ENCODE measurements at regions not wholly inside any gene's neighbourhood (a gene's known extent, or its start where the extent isn't known, plus 50 kb on each side); places are given as distances from the start of the nearest gene placed in this dataset.

DNA sequence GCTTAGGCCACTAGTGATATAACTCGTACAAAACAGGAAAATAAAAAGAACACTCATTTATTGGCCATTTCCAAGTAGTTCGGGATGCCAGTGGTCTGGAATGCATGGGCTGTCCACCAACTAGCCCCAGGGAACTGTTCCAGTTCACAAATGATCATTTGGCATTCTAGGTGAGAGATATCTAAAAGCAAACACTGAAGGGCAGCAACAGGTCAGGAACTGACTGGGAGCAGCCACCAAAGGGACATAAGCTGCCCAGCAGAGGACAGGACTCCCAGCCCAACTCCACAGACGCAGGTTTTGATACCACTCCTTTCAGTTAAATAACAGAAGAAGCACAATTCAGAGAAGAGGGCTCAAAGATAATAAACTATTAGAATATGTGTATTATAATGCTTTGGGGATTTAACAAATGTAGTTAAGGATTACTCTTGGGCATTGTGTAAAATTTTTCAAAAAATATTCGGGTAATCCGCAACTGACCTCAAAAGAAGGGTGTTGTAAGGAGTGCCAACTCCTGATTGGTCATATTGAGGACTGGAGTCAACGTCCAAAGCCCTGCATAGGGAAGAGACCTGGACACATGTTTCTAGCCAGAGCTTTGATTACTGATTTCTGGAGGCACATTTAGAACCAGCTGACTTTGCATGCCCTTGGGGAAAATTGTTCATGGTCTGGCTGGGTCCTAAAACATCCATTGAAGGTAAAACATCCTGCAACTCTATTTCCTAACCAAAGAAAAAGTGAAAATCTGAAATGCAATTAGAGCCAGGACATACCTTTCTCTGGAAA lies 320.0 kb downstream of the DNAH5 start:
- no peak for ATAC-seq
- TF ChIP-seq ZC3H10 (CRISPR knock-in tag; IDR thresholded peaks at IDR 0.05): no peak
- no peak for TF ChIP-seq ZNF8 (CRISPR knock-in tag; IDR thresholded peaks at IDR 0.05)
- TF ChIP-seq, protein P1, sequence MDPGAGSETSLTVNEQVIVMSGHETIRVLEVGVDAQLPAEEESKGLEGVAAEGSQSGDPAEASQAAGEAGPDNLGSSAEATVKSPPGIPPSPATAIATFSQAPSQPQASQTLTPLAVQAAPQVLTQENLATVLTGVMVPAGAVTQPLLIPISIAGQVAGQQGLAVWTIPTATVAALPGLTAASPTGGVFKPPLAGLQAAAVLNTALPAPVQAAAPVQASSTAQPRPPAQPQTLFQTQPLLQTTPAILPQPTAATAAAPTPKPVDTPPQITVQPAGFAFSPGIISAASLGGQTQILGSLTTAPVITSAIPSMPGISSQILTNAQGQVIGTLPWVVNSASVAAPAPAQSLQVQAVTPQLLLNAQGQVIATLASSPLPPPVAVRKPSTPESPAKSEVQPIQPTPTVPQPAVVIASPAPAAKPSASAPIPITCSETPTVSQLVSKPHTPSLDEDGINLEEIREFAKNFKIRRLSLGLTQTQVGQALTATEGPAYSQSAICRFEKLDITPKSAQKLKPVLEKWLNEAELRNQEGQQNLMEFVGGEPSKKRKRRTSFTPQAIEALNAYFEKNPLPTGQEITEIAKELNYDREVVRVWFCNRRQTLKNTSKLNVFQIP (CRISPR knock-in tag; IDR thresholded peaks at IDR 0.05; ENCODE audit: borderline replicate concordance, low read depth): no peak
- TF ChIP-seq ISL1 (CRISPR knock-in tag; IDR thresholded peaks at IDR 0.05): no peak

DNA sequence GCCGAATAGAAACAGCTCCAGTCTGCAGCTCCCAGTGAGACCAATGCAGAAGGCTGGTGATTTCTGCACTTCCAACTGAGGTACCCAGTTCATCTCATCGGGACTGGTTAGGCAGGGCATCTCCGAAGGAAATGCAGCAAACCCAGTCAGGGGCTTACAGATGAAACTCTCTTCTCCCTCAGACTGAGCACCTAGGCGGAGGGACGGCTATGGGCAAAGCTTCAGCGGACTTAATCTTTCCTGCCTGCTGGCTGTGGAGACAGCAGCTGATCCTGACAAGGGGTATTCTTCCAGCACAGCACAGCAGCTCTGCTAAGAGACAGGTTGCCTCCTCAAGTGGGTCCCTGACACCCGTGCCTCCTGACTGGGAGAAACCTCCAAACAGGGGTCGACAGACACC lies 330.9 kb downstream of the DNAH5 start:
- no peak for ATAC-seq
- TF ChIP-seq BACH2 (CRISPR knock-in tag; IDR thresholded peaks at IDR 0.05; ENCODE audit: borderline replicate concordance) (no peak), ZNF70 (CRISPR knock-in tag; IDR thresholded peaks at IDR 0.05) (no peak), ZNF565 (CRISPR knock-in tag; conservative IDR thresholded peaks at IDR 0.05; ENCODE audit: low read depth) (no peak), OSR1 (CRISPR knock-in tag; IDR thresholded peaks at IDR 0.05) (no peak), PPARA (CRISPR knock-in tag; IDR thresholded peaks at IDR 0.05; ENCODE audit: borderline replicate concordance) (no peak), TOX (CRISPR knock-in tag; IDR thresholded peaks at IDR 0.05; ENCODE audit: borderline replicate concordance) (no peak), TCF4 (CRISPR knock-in tag; IDR thresholded peaks at IDR 0.05; ENCODE audit: borderline replicate concordance) (no peak)
- TF ChIP-seq, protein P2, sequence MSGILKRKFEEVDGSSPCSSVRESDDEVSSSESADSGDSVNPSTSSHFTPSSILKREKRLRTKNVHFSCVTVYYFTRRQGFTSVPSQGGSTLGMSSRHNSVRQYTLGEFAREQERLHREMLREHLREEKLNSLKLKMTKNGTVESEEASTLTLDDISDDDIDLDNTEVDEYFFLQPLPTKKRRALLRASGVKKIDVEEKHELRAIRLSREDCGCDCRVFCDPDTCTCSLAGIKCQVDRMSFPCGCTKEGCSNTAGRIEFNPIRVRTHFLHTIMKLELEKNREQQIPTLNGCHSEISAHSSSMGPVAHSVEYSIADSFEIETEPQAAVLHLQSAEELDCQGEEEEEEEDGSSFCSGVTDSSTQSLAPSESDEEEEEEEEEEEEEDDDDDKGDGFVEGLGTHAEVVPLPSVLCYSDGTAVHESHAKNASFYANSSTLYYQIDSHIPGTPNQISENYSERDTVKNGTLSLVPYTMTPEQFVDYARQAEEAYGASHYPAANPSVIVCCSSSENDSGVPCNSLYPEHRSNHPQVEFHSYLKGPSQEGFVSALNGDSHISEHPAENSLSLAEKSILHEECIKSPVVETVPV (CRISPR knock-in tag; IDR thresholded peaks at IDR 0.05): no peak

DNA sequence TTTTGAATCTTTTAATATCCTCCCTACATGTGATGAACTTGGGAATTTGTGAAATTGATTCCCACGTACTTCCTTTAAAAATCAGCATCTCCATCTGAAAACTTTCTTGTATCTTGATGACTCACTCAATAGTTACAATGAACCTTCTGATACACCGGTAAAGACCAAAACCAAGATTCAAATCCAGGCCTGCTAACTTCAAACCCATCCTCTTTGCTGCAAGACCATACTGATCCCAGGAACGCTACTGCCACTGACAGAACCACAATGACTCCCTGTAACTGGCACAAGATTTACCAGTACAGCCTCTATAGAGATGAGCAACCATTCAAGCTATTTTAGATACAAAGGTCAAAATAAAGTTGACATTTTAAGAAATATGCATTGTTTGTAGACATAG lies 332.9 kb downstream of the DNAH5 start:
- no peak for ATAC-seq
- TF ChIP-seq PPARA (CRISPR knock-in tag; IDR thresholded peaks at IDR 0.05; ENCODE audit: borderline replicate concordance) (no peak), RARB (CRISPR knock-in tag; IDR thresholded peaks at IDR 0.05) (no peak)

DNA sequence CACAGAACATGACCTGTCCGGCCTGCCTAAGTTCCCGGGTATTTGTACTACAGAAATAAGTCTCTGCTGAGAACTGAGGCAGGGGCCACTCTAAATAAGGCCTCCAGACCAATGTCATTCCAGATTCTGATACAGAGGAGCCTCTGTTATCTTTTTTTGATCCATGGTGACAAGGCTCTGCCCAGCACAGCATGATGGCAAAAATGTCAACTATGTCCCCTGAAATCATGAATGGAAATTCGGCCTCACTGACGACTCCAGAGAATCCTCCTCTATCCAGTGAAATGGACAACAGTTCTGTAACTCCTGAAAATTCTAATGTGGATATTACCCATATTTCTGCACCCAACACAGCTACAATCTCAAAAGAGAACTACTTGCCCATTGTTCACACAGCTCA lies 335.0 kb downstream of the DNAH5 start:
- no peak for TF ChIP-seq ARNTL (CRISPR knock-in tag; IDR thresholded peaks at IDR 0.05; ENCODE audit: borderline replicate concordance, low read depth)
- TF ChIP-seq ZFP3 (CRISPR knock-in tag; IDR thresholded peaks at IDR 0.05): no peak
- no peak for TF ChIP-seq ZC3H10 (CRISPR knock-in tag; IDR thresholded peaks at IDR 0.05)
- no peak for TF ChIP-seq BACH2 (CRISPR knock-in tag; IDR thresholded peaks at IDR 0.05; ENCODE audit: borderline replicate concordance)
- TF ChIP-seq, protein P1 (CRISPR knock-in tag; IDR thresholded peaks at IDR 0.05; ENCODE audit: borderline replicate concordance, low read depth): no peak
- TF ChIP-seq, protein P3, sequence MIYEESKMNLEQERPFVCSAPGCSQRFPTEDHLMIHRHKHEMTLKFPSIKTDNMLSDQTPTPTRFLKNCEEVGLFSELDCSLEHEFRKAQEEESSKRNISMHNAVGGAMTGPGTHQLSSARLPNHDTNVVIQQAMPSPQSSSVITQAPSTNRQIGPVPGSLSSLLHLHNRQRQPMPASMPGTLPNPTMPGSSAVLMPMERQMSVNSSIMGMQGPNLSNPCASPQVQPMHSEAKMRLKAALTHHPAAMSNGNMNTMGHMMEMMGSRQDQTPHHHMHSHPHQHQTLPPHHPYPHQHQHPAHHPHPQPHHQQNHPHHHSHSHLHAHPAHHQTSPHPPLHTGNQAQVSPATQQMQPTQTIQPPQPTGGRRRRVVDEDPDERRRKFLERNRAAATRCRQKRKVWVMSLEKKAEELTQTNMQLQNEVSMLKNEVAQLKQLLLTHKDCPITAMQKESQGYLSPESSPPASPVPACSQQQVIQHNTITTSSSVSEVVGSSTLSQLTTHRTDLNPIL (CRISPR knock-in tag; IDR thresholded peaks at IDR 0.05; ENCODE audit: low read depth): no peak
- TF ChIP-seq ESRRG (CRISPR knock-in tag; IDR thresholded peaks at IDR 0.05): no peak
- TF ChIP-seq ZFP30 (CRISPR knock-in tag; IDR thresholded peaks at IDR 0.05): no peak
- TF ChIP-seq RARB (CRISPR knock-in tag; IDR thresholded peaks at IDR 0.05): no peak
- TF ChIP-seq ZNF8 (CRISPR knock-in tag; IDR thresholded peaks at IDR 0.05): no peak
- TF ChIP-seq, protein P2 (CRISPR knock-in tag; IDR thresholded peaks at IDR 0.05): no peak
- TF ChIP-seq SNAI2 (CRISPR knock-in tag; IDR thresholded peaks at IDR 0.05): no peak
- TF ChIP-seq, protein P4, sequence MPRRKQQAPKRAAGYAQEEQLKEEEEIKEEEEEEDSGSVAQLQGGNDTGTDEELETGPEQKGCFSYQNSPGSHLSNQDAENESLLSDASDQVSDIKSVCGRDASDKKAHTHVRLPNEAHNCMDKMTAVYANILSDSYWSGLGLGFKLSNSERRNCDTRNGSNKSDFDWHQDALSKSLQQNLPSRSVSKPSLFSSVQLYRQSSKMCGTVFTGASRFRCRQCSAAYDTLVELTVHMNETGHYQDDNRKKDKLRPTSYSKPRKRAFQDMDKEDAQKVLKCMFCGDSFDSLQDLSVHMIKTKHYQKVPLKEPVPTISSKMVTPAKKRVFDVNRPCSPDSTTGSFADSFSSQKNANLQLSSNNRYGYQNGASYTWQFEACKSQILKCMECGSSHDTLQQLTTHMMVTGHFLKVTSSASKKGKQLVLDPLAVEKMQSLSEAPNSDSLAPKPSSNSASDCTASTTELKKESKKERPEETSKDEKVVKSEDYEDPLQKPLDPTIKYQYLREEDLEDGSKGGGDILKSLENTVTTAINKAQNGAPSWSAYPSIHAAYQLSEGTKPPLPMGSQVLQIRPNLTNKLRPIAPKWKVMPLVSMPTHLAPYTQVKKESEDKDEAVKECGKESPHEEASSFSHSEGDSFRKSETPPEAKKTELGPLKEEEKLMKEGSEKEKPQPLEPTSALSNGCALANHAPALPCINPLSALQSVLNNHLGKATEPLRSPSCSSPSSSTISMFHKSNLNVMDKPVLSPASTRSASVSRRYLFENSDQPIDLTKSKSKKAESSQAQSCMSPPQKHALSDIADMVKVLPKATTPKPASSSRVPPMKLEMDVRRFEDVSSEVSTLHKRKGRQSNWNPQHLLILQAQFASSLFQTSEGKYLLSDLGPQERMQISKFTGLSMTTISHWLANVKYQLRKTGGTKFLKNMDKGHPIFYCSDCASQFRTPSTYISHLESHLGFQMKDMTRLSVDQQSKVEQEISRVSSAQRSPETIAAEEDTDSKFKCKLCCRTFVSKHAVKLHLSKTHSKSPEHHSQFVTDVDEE (CRISPR knock-in tag; IDR thresholded peaks at IDR 0.05): no peak
- TF ChIP-seq PPARA (CRISPR knock-in tag; IDR thresholded peaks at IDR 0.05; ENCODE audit: borderline replicate concordance): no peak
- TF ChIP-seq OSR1 (CRISPR knock-in tag; IDR thresholded peaks at IDR 0.05): no peak
- no peak for TF ChIP-seq ISL1 (CRISPR knock-in tag; IDR thresholded peaks at IDR 0.05)
- no peak for TF ChIP-seq TCF4 (CRISPR knock-in tag; IDR thresholded peaks at IDR 0.05; ENCODE audit: borderline replicate concordance)
- TF ChIP-seq ZNF565 (CRISPR knock-in tag; conservative IDR thresholded peaks at IDR 0.05; ENCODE audit: low read depth): no peak
- TF ChIP-seq ZNF70 (CRISPR knock-in tag; IDR thresholded peaks at IDR 0.05): no peak
- ATAC-seq: no peak

Measured in SK-N-SH treated with all-trans-retinoic acid at 6 μM for 48 hours (cell line).